IMR-90 (cell line): ENCODE measurements at regions not wholly inside any gene's neighbourhood (a gene's known extent, or its start where the extent isn't known, plus 50 kb on each side); places are given as distances from the start of the nearest gene placed in this dataset.
A peak's percentile ranks its signal among the peaks of the same experiment; 100 is the strongest.

Source experiments
- ATAC-seq: fragments of 200-7000 bp; cut with Tn5 transposase; 2 replicates; pipeline ENCODE4 v1.9.1; 2020; ENCODE audit warnings: low read depth, mild to moderate bottlenecking, moderate library complexity
- BruUV-seq: library from RNA; stranded (reverse); fragments of 400-500 nt; replicated peaks from 2 replicates; lab custom pipeline; 2021; lab: Mats Ljungman, UMichigan
- CTCF ChIA-PET: fragments of 300-600 bp; formaldehyde crosslinking; extraction: SDS; loops from one replicate; lab custom pipeline; 2021; ENCODE audit warnings: antibody characterized with exemption; lab: Yijun Ruan, JAX
- POLR2A ChIA-PET: fragments of 300-600 bp; sonication (Branson Sonifier 250); formaldehyde crosslinking; loops from one replicate; lab custom pipeline; 2022; ENCODE audit warnings: antibody characterized with exemption; ENCODE audit not compliant: unreplicated experiment; lab: Charles Lee
- DNase-seq: peaks from one replicate; pipeline ENCODE4 v3.0.0; 2013
- H2AFZ ChIP-seq: replicated peaks from 2 replicates; pipeline ENCODE3; 2013; ENCODE audit warnings: low read length, mild to moderate bottlenecking; ENCODE audit not compliant: poor library complexity
- H2AK5ac ChIP-seq: 2 replicates; pipeline ENCODE4 v1.6.1; 2013; ENCODE audit warnings: low read depth, low read length, inconsistent platforms
- H2AK9ac ChIP-seq: replicated peaks from 2 replicates; pipeline ENCODE3; 2013; ENCODE audit warnings: mild to moderate bottlenecking, low read depth, low read length, moderate library complexity; ENCODE audit not compliant: poor library complexity
- H2BK120ac ChIP-seq: 2 replicates; pipeline ENCODE4 v1.6.1; 2013; ENCODE audit warnings: low read depth, low read length, inconsistent platforms
- H2BK15ac ChIP-seq: 3 replicates; pipeline ENCODE4 v1.6.1; 2013; ENCODE audit warnings: low read depth, low read length, inconsistent platforms
- H2BK20ac ChIP-seq: 2 replicates; pipeline ENCODE4 v1.6.1; 2013; ENCODE audit warnings: low read depth, mild to moderate bottlenecking, inconsistent platforms, low read length, moderate library complexity
- H2BK5ac ChIP-seq: 2 replicates; pipeline ENCODE4 v1.6.1; 2013; ENCODE audit warnings: mild to moderate bottlenecking, low read depth, low read length, inconsistent platforms; ENCODE audit not compliant: poor library complexity, severe bottlenecking
- H3K14ac ChIP-seq: replicated peaks from 2 replicates; pipeline ENCODE4 v1.6.1; 2013; ENCODE audit warnings: low read depth, low read length, inconsistent platforms
- H3K18ac ChIP-seq: 2 replicates; pipeline ENCODE4 v1.6.1; 2013; ENCODE audit warnings: low read depth, low read length, control low read depth
- H3K23ac ChIP-seq: 2 replicates; pipeline ENCODE4 v1.6.1; 2013; ENCODE audit warnings: low read depth, low read length, inconsistent platforms
- H3K27ac ChIP-seq: 2 replicates; pipeline ENCODE4 v1.5.1; 2013; ENCODE audit warnings: mild to moderate bottlenecking, control low read depth, low read length; ENCODE audit not compliant: insufficient read depth
- H3K27me3 ChIP-seq: 2 replicates; pipeline ENCODE4 v1.6.1; 2013; ENCODE audit warnings: low read length; ENCODE audit not compliant: control insufficient read depth, insufficient read depth
- H3K36me3 ChIP-seq: 2 replicates; pipeline ENCODE4 v1.6.1; 2013; ENCODE audit warnings: low read length, mixed read lengths; ENCODE audit not compliant: control insufficient read depth, insufficient read depth
- H3K4ac ChIP-seq: 2 replicates; pipeline ENCODE4 v1.6.1; 2013; ENCODE audit warnings: low read depth, low read length, inconsistent platforms
- H3K4me1 ChIP-seq: 2 replicates; pipeline ENCODE4 v1.6.1; 2013; ENCODE audit warnings: low read length, mixed read lengths; ENCODE audit not compliant: control insufficient read depth, insufficient read depth
- H3K4me2 ChIP-seq: 2 replicates; pipeline ENCODE4 v1.6.1; 2013; ENCODE audit warnings: low read depth, mild to moderate bottlenecking, control low read depth, low read length, moderate library complexity
- H3K4me3 ChIP-seq: 2 replicates; pipeline ENCODE4 v1.5.1; 2013; ENCODE audit warnings: low read depth, mild to moderate bottlenecking, control low read depth, low read length, moderate library complexity; ENCODE audit not compliant: insufficient read depth
- H3K56ac ChIP-seq: 2 replicates; pipeline ENCODE4 v1.6.1; 2013; ENCODE audit warnings: low read length, inconsistent platforms; ENCODE audit not compliant: insufficient read depth; ENCODE audit errors: extremely low read depth
- H3K79me1 ChIP-seq, 2 experiments: 2 replicates each; pipeline ENCODE4 v1.6.1; 2013; ENCODE audit warnings: low read length in 2 of 2, inconsistent platforms in 1 of 2, low read depth in 1 of 2
- H3K9ac ChIP-seq: 2 replicates; pipeline ENCODE4 v1.6.1; 2013; ENCODE audit warnings: low read depth, low read length, control low read depth
- H3K9me1 ChIP-seq: 2 replicates; pipeline ENCODE4 v1.6.1; 2013; ENCODE audit warnings: low read length, inconsistent platforms; ENCODE audit not compliant: insufficient read depth
- H3K9me3 ChIP-seq: 2 replicates; pipeline ENCODE4 v1.6.1; 2013; ENCODE audit warnings: low read length; ENCODE audit not compliant: control insufficient read depth, insufficient read depth
- H4K20me1 ChIP-seq: 2 replicates; pipeline ENCODE4 v1.6.1; 2013; ENCODE audit warnings: low read length, inconsistent platforms; ENCODE audit not compliant: insufficient read depth
- H4K5ac ChIP-seq: 2 replicates; pipeline ENCODE4 v1.6.1; 2013; ENCODE audit warnings: mild to moderate bottlenecking, low read depth, low read length, control low read depth
- H4K8ac ChIP-seq, 2 experiments: 2 replicates each; pipeline ENCODE4 v1.6.1; 2013; ENCODE audit warnings: low read depth in 2 of 2, low read length in 2 of 2, control low read depth in 1 of 2, inconsistent platforms in 1 of 2
- H4K91ac ChIP-seq: 2 replicates; pipeline ENCODE4 v1.6.1; 2013; ENCODE audit warnings: low read depth, low read length, inconsistent platforms; ENCODE audit not compliant: insufficient read depth
- BHLHE40 ChIP-seq: fragments of 150-350 bp; IDR thresholded peaks from 2 replicates; pipeline ENCODE4 v1.6.1; 2016; ENCODE audit warnings: mild to moderate bottlenecking, low read depth, low read length
- CEBPB ChIP-seq: IDR thresholded peaks from 2 replicates; pipeline ENCODE4 v1.6.1; 2012; ENCODE audit warnings: low read depth, low read length, improper control_type of control experiment
- CHD1 ChIP-seq: IDR thresholded peaks from 2 replicates; pipeline ENCODE4 v1.6.1; 2012; ENCODE audit warnings: low read depth, low read length, improper control_type of control experiment
- CTCF ChIP-seq: conservative IDR thresholded peaks from 2 replicates; pipeline ENCODE4 v1.5.1; 2012; ENCODE audit warnings: mild to moderate bottlenecking, low read depth, low read length, improper control_type of control experiment
- ELK1 ChIP-seq: fragments of 150-350 bp; IDR thresholded peaks from 2 replicates; pipeline ENCODE4 v1.6.1; 2016; ENCODE audit warnings: low read depth, mild to moderate bottlenecking, low read length, moderate library complexity, borderline replicate concordance
- FOS ChIP-seq: fragments of 150-350 bp; IDR thresholded peaks from 2 replicates; pipeline ENCODE4 v1.6.1; 2016; ENCODE audit warnings: low read depth, low read length
- MAFK ChIP-seq: IDR thresholded peaks from 2 replicates; pipeline ENCODE4 v1.6.1; 2012; ENCODE audit warnings: low read depth, low read length, improper control_type of control experiment
- MAZ ChIP-seq: IDR thresholded peaks from 2 replicates; pipeline ENCODE4 v1.6.1; 2012; ENCODE audit warnings: low read depth, mild to moderate bottlenecking, low read length, improper control_type of control experiment, moderate library complexity, borderline replicate concordance
- MXI1 ChIP-seq: IDR thresholded peaks from 2 replicates; pipeline ENCODE4 v1.6.1; 2012; ENCODE audit warnings: low read depth, mild to moderate bottlenecking, low read length, moderate library complexity, borderline replicate concordance
- NFE2L2 ChIP-seq: fragments of 150-350 bp; IDR thresholded peaks from 2 replicates; pipeline ENCODE4 v1.6.1; 2016; ENCODE audit warnings: low read depth, mild to moderate bottlenecking, low read length
- POLR2A ChIP-seq: IDR thresholded peaks from 2 replicates; pipeline ENCODE4 v1.6.1; 2012; ENCODE audit warnings: mild to moderate bottlenecking, low read depth, low read length
- RFX5 ChIP-seq: IDR thresholded peaks from 2 replicates; pipeline ENCODE4 v1.8.0; 2012; ENCODE audit warnings: low read depth, mild to moderate bottlenecking, low read length, moderate library complexity
- SMC3 ChIP-seq: fragments of 150-350 bp; IDR thresholded peaks from 2 replicates; pipeline ENCODE4 v1.6.1; 2016; ENCODE audit warnings: low read depth, mild to moderate bottlenecking, antibody characterized with exemption, low read length, moderate library complexity
- USF2 ChIP-seq: fragments of 150-350 bp; IDR thresholded peaks from 2 replicates; pipeline ENCODE4 v1.6.1; 2017; ENCODE audit warnings: mild to moderate bottlenecking, antibody characterized with exemption, low read length, low read depth
- WGBS, 2 experiments: methylation state at CpG; one replicate each; pipeline versions ENCODE4 v1.1.5 to v1.1.7; 2013; ENCODE audit warnings: missing lambda C conversion rate in 2 of 2; ENCODE audit not compliant: insufficient read length in 1 of 2; ENCODE audit errors: extremely low coverage in 2 of 2; 5-methylcytosine and 5-hydroxymethylcytosine counted together
- dilution Hi-C: fragments of 300-500 bp; cut with HindIII; formaldehyde crosslinking; loops from one replicate; pipeline ENCODE4 v1.14.3; 2018; ENCODE audit warnings: low sequenced_read_pairs; ENCODE audit not compliant: unreplicated experiment
- in situ Hi-C: fragments of 300-500 bp; cut with MboI; formaldehyde crosslinking; loops from 3 replicates; pipeline ENCODE4 v1.14.3; 2019; ENCODE audit warnings: low sequenced_read_pairs, inconsistent platforms, mixed read lengths
- intact Hi-C: fragments of 100-400 bp; cut with micrococcal nuclease; formaldehyde crosslinking; loops from 2 replicates; pipeline ENCODE4 v1.10.0; 2022

GRCh38 chr4:13920111-13920875 is 292.8 kb upstream of the BOD1L1 start:
- Histone ChIP-seq H2BK15ac (peak overlapping the region; percentile 78), H2BK120ac (peak overlapping the region; percentile 98), H3K9ac (no peak overlapping the region), H2AFZ (no peak overlapping the region), H3K56ac (peak overlapping the region; percentile 95), H4K91ac (peak overlapping the region; percentile 95), H4K8ac (peak overlapping the region; percentile 45 to 94), H3K27me3 (no peaks in the 10 kb centered on the region), H3K18ac (peak overlapping the region; percentile 82), H2BK5ac (peak overlapping the region; percentile 96), H3K4ac (peak overlapping the region; percentile 98), H3K27ac (peak overlapping the region; percentile 73), H4K5ac (peak overlapping the region; percentile 62), H4K20me1 (no peaks in the 10 kb centered on the region), H3K36me3 (no peaks in the 10 kb centered on the region), H3K4me3 (no peak overlapping the region), H3K4me1 (peaks cover 24% of the 10 kb centered on the region), H3K9me3 (no peaks in the 10 kb centered on the region), H2AK5ac (peak overlapping the region; percentile 92), H3K14ac (peak overlapping the region; percentile 88), H3K4me2 (peak overlapping the region; percentile 19; the same call in 1 of the 2 replicates), H2AK9ac (peak overlapping the region; percentile 86), H3K23ac (peak overlapping the region; percentile 95), H3K79me1 (peaks cover 0 to 8% of the 10 kb centered on the region in 2 experiments; a peak in 1 of 4 replicates), H2BK20ac (peak overlapping the region; percentile 99), H3K9me1 (peaks cover 10% of the 10 kb centered on the region; the same call in 1 of the 2 replicates)
- DNase-seq (peak; percentile 81), ATAC-seq (no peak)
- WGBS, 2 experiments: 100% methylated on average over 1 of the region's 8 CpGs; no CpG with 5 or more reads in 1 of the 2 experiments
- dilution Hi-C loops: no loop called here
- ChIA-PET CTCF (no interaction called here), POLR2A (no interaction called here)
- in situ Hi-C loops: loop anchor here (10.0 to 25.0 kb wide), 3 partner anchors 258 to 1417 kb away; partner anchors contain the start of gene CPEB2
- intact Hi-C loops: loop anchor here (2.0 kb wide), 3 partner anchors 69 to 1083 kb away; partner anchors contain the start of gene CPEB2
- no TSS peak for BruUV-seq
- TF ChIP-seq ELK1: no peak
- no peak for TF ChIP-seq USF2
- TF ChIP-seq MAZ: no peak
- no peak for TF ChIP-seq BHLHE40
- peak; percentile 56; the same call in 1 of the 2 replicates for TF ChIP-seq NFE2L2
- no peak for TF ChIP-seq RFX5
- TF ChIP-seq FOS: no peak
- TF ChIP-seq MAFK: peak; percentile 51
- TF ChIP-seq CHD1: no peak
- TF ChIP-seq CTCF: no peak
- no peak for TF ChIP-seq MXI1
- TF ChIP-seq SMC3: no peak
- TF ChIP-seq CEBPB: 0 out of 2 replicates have a peak, but pooled peaks have one; percentile 34
- no peak for TF ChIP-seq POLR2A
